Frontal cortex (tissue), 3 donors: ENCODE measurements at regions not wholly inside any gene's neighbourhood (a gene's known extent, or its start where the extent isn't known, plus 50 kb on each side); places are given as distances from the start of the nearest gene placed in this dataset.
A peak's percentile ranks its signal among the peaks of the same experiment; 100 is the strongest.

Source experiments
- DNase-seq, 2 donors: peaks; one replicate each; pipeline ENCODE4 v3.0.0; 2012; ENCODE audit warnings: low spot score in 2 of 2
- FAIRE-seq: peaks from 2 replicates; lab custom pipeline; 2012; peaks lifted over from hg19 to GRCh38; lab: Jason Lieb, UNC
- donor health status: control.
- donor health status: control.
- donor health status: control.

DNA sequence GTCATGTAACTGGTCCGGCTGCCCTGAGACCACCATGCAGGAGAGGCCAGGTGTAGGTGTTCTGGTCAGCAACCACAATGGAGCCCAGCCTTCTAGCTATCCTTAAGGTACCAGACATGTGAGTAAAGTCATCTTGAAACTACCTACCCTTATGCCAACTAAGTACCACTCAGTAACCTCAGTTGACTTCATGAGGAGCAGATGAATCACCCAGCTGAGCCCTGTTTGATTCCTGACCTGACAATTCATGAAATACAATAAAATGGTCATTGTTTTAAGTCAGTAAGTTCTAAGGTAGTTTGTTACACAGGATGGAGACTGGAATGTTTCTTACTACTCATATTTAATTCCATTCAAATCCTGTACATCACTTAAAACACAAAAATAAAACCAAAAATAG is 113.1 kb upstream of the LMO4 start:
- DNase-seq (no peak), FAIRE-seq (no peak)

- DNase-seq (no peak), FAIRE-seq (no peak)
Observed at GRCh38 chr1:87218618-87219017, 110.1 kb upstream of the LMO4 start.

DNA sequence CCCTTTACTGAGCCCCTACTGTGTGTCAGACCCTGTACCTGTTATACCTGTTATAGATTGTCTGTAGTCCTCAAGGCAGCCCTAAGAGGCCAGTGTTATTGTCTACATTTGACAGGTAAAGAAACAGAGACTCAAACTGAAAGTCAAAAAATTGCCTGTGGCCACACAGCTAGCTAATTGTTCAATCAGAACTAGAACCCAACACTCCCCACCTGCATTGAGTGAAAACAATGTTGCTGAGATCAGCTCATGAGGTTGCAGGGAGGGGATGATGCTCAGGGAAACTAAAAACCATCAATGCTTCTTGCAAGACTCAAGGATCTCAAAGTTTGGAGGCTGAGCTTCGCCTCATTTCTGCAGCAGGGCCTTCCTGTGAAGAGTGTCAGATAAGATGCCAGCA is 109.5 kb upstream of the LMO4 start:
- FAIRE-seq (no peak), DNase-seq (no peak)

- FAIRE-seq, result no peak
Observed at GRCh38 chr1:87219626-87220025, 109.1 kb upstream of the LMO4 start.

GRCh38 chr1:87220993-87221392 is 107.7 kb upstream of the LMO4 start:
- no peak for FAIRE-seq
- DNase-seq, result no peak

More at GRCh38 chr1:87219626-87220025, 109.1 kb upstream of the LMO4 start:
- no peak for DNase-seq

DNA sequence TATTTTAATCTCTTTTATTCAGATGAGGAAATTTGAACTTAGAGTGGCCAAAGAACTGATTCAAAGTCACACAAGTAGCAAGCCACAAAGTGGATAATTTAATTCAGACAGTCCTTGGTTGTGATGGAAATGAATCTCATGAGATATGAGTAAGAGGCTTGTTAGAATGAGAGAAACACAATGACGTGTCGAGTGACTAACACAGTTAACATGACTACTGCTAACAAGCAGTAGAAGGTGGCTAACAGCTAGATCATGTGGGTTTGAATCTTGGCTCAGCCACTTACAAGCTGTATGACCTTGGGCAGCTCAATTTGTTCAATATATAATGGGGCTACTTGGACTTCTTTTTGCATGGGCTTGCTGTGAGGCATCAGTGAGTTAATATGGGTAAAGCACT is 104.5 kb upstream of the LMO4 start:
- FAIRE-seq (no peak), DNase-seq (no peak)

DNA sequence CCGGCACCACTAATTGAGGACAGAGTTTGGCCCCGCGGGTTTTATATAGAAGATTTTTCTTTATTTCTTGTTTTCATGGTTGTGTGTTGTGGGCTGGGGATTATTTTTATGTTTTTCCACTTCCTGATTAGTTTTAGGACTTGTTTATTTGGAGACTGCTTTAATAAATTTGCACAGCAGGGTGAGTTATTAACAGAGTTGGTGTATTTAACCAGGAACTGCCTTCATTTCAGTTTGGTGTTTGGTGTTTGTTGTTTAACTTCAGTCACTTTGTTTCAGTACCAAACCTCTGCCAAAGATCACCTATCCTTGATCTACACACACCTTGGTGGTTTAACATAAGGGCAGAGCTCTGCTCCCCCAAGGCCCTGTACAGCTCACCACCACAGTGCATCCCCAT is 103.5 kb upstream of the LMO4 start:
- no peak for DNase-seq
- no peak for FAIRE-seq

- no peak for FAIRE-seq
- peak in 1 of 2 donors; percentile 16 for DNase-seq
Observed at GRCh38 chr1:87226341-87226760, 102.3 kb upstream of the LMO4 start.

DNA sequence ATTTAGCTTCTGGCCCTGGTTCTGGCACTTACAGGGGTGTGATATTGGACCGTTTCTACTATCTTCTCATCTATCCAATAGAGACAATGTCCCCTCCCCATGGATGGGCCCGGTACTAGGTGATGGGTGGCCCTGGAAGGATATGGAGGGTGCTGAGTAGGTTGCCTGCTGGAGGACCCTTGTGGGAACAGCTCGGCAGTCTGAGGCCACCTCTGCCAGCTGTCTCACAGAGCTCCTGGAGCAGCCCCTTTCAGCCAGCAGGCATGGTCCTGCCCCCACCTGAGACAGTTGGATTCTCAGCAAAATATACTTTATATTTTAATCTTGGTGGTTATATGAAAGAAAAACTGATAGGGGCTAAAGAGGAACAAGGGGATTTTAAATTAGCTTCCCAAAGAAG is 101.0 kb upstream of the LMO4 start:
- FAIRE-seq (no peak), DNase-seq (no peak)

GRCh38 chr1:87230501-87230900 is 98.2 kb upstream of the LMO4 start:
- FAIRE-seq (no peak), DNase-seq (no peak)

DNA sequence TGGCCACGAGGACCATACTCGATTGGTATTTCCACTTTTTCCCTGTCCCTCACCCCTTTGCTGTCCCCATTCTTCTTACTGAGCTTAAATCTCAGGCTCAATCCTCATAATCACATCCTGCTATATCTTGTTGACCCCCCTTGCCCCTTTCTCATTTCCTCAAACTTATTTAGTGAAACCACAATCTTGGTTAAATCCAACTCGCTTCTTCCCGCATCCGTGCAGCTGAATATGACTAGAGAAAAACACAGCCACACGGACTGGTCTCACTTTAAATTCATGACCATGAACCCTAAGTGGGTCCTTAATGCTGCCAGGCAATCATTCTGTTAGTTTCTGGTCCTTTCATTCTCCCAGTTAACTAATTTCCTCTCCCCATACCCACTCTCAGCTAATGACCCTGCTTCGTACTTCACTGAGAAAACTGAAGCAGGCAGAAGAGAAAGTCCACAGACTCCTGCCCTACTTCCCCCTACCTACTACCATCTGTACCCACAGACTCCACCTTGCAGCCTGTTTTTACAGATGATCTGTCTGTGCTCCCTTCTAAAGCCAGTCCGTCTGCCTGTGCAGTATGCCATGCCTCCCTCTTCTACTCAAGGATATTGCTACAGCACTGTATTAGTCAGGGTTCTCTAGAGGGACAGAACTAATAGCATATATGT is 96.8 kb upstream of the LMO4 start:
- FAIRE-seq, result no peak

DNA sequence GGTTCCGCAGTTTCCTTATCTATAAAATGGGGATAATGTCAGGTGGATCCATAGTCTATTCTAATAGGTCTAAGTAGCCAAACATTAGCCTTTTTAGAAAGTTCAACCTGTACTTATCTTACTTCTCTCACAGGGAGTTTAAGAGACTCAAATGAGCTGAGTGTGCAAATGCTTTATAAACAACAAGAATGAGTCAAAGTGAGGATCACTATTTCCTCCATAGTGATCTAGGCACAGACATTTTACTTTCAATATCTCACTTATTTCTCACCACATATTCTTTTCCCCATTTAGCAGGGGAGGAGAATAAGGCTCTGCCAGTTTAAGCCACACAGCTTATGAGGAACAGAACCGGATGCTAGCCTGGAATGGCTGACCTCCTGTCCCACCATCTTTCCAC is 92.1 kb upstream of the LMO4 start:
- DNase-seq (no peak), FAIRE-seq (no peak)

More for the DNA sequence above, 96.8 kb upstream of the LMO4 start:
- no peak for DNase-seq

DNA sequence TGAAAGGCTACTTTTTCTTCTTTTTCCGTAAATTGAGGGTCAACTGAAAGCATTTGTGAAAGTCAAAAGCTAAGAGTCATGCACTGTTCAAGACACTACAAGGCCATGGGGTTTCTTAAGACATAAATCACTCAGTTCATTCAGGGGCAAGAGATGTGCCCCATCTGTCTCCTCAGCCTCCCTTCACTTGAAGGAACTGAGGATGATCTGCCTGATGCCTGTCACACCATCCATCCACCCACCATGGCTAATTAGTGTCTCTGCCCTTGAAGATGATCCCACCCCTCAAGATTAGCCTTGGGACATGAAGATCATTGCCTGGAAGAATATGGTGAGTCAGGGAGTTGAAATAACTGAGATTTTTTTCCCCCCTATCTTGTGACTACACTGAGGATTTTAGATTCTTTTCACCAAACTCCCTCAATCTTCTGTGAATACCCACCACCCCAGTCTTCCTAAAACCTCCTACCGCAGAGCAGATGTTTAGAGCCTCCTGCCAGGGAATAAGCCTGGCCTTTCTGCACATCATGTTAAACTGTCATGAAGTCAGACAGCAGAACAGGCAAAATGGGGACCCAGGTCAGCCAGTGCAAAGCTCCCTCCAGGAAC is 88.6 kb upstream of the LMO4 start:
- no peak for DNase-seq
- FAIRE-seq, result no peak

DNA sequence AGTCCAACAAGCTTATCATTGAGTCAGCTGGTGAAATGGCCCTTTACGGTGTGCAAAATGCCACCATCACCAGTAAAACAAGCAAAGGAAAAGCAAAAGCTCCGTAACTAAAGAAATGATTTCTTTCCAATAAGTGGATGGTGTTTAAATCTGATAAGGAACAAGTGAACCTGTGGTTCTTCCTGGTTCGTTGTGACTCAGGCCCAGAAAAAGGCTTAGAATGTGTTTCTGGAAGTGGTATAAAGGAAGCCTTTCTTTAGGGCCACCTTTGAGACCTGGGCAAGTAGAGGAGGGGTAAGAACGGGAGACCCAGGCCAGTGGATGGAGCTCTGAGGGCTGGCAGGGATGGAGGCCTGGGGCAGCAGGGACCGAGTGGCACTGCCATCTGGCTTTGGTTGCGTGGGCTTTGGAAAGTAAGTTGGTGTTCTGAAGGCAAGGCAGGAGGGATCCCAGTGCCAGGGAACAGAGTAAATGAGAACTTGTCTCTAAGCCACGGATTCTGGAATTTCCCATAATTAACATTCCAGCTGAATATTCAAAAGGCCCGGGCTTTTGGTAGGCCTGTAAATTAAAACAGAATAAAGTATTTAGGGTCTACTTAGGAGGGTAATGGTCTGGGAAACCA is 87.9 kb upstream of the LMO4 start:
- DNase-seq, result no peak

DNA sequence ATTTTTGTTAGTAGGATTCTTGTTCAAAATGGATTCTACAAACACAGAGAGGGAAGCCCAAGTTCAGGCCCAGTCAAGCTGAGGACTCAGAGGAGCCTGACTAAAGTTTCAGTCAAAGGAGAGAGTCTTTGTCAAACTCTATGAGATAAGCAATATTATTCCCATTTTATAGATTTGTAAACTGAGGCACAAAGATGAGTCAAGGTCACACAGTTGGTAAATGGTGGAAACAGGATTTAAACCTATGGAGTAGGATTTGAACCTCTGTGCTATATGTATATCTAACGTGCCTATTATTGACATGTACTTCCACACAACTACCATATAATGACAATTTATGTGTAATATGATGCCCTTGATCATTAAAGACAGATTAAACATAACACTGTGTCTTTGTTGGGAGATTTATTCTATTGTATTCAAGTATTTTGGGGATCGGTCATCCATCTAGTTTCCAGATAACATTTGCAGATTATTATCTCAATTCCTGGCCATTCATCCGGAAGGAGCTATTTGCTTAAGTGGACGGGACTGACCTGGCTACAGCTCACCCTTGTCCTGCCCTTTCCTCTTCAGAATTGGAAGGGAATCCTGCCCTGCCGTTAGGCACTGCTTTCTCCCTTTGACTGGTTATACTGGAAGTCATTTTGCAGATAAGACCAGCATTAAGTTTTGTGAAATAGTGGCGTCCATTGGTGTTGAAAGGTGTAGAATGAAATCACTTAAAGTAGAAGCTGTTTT is 86.1 kb upstream of the LMO4 start:
- DNase-seq (no peak), FAIRE-seq (no peak)

More for the DNA sequence above, 87.9 kb upstream of the LMO4 start:
- FAIRE-seq, result no peak

DNA sequence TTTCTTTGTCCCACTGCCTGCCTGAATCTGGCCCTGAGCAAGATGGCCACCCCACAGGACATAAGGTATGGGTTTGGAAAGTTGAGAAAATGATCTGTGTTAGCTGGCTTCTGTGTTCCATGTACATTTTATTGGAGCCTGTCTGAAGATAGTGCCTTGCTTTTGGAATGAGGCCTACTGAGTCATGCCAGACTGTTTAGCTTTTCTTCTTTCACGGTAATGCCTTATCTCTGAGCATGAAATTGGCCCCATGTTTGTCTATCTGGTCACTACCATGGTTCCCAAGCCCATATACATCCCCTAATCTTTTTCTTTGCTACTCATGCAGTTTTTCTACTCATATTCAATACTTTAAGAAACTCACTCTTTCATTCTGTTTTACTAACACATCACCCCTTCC is 85.1 kb upstream of the LMO4 start:
- DNase-seq, result no peak

GRCh38 chr1:87246436-87246835 is 82.2 kb upstream of the LMO4 start:
- FAIRE-seq (no peak), DNase-seq (no peak)

More for the DNA sequence above, 85.1 kb upstream of the LMO4 start:
- no peak for FAIRE-seq

DNA sequence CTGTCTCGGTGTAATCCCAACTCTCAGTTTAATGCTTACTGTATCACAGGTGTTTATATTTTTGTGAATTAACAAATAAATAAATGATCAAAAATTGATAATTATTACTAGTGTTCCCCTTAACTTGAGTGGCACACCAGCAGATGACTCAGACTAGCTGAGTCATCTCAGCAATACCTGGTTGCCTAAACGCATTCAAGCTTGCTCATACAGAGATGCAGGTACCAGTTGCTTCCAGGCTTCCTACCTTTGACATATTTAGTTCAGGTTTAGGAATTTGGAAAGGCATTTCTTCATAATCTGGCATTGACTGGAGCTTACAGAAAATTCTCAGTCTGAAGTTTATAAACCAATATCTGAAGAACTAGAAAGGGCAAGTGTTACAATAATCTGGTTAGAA is 78.9 kb upstream of the LMO4 start:
- DNase-seq (no peak), FAIRE-seq (no peak)

GRCh38 chr1:87250336-87250735 is 78.3 kb upstream of the LMO4 start:
- no peak for DNase-seq
- FAIRE-seq, result no peak

GRCh38 chr1:87252406-87252805 is 76.3 kb upstream of the LMO4 start:
- FAIRE-seq (no peak), DNase-seq (no peak)

DNA sequence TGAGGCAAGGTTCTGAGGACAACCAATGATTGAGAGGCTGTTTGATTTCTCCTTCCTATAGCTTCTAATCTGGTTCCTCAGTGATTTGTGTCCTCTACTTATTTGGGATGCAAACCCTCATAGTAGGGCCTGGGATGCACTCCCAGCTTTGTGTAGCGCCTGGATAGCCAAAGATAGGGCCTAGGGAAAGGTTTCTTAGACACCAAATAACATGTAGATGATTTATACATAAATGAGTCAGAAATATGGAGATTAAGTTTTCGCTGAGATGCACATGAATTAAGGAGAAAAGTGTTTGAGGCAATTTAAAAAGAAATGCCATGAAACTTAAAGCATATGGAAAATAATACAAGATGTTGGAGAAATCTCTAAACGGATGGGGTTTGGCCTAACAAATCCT is 66.0 kb upstream of the LMO4 start:
- no peak for DNase-seq
- FAIRE-seq, result no peak
